PC-3 (cell line): ENCODE measurements at regions not wholly inside any gene's neighbourhood (a gene's known extent, or its start where the extent isn't known, plus 50 kb on each side); places are given as distances from the start of the nearest gene placed in this dataset.

Source experiments
- EZH2 ChIP-seq: fragments of 300-600 bp; sonication (generic); IDR thresholded peaks from one replicate; pipeline ENCODE4 v1.6.1; 2017; ENCODE audit warnings: antibody characterized with exemption, mild to moderate bottlenecking, low read length; ENCODE audit not compliant: unreplicated experiment
- EZH2phosphoT487 ChIP-seq: fragments of 300-600 bp; sonication (generic); IDR thresholded peaks from 2 replicates; pipeline ENCODE4 v1.6.1; 2018; ENCODE audit warnings: mild to moderate bottlenecking, antibody characterized with exemption, low read length, borderline replicate concordance
- TF ChIP-seq, protein P1 (sequence below): fragments of 300-600 bp; sonication (generic); conservative IDR thresholded peaks from 2 replicates; pipeline ENCODE4 v1.5.1; 2017; ENCODE audit warnings: antibody characterized with exemption, low read depth, mild to moderate bottlenecking, low read length

DNA sequence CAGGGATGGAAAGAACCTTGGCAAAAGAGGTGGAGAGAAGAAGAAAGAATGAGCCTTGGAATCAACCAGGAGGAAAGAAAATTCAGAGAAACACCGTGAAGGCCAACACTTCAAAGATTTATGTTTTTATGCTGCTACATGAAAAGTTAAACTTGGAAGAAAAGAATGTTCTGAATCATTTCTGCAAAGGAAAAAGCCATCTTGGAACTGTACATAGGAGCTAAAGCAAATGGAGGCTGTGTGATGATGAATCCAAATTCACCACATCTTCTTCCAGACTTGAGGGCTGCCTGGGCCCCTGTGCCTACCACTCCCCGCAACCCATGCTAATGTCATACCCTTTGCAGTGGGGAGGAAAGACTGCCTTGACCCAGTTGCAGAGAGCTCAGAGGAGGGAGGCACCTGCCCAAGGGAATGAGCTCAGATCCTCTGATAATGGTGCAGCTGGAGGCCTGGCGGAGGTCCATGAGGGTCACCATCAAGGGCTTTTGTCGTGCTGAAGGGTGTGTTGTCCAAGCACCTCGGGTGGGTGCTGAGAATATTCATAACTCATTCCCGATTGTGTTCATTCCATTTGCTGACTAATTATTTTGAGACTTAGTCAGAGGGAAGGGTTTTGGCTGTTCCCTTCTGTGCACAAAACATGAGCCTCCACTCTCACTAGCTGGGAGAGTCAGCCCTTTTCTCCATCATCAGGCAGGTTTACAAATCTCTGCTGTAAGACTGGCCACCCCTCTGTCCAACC, 245.8 kb upstream of the JAG1 start:
- TF ChIP-seq, protein P1, sequence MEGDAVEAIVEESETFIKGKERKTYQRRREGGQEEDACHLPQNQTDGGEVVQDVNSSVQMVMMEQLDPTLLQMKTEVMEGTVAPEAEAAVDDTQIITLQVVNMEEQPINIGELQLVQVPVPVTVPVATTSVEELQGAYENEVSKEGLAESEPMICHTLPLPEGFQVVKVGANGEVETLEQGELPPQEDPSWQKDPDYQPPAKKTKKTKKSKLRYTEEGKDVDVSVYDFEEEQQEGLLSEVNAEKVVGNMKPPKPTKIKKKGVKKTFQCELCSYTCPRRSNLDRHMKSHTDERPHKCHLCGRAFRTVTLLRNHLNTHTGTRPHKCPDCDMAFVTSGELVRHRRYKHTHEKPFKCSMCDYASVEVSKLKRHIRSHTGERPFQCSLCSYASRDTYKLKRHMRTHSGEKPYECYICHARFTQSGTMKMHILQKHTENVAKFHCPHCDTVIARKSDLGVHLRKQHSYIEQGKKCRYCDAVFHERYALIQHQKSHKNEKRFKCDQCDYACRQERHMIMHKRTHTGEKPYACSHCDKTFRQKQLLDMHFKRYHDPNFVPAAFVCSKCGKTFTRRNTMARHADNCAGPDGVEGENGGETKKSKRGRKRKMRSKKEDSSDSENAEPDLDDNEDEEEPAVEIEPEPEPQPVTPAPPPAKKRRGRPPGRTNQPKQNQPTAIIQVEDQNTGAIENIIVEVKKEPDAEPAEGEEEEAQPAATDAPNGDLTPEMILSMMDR, result no peak
- no peak for TF ChIP-seq EZH2
- no peak for TF ChIP-seq EZH2phosphoT487
